ENCODE measurements at regions not wholly inside any gene's neighbourhood (a gene's known extent, or its start where the extent isn't known, plus 50 kb on each side); places are given as distances from the start of the nearest gene placed in this dataset.

DNA sequence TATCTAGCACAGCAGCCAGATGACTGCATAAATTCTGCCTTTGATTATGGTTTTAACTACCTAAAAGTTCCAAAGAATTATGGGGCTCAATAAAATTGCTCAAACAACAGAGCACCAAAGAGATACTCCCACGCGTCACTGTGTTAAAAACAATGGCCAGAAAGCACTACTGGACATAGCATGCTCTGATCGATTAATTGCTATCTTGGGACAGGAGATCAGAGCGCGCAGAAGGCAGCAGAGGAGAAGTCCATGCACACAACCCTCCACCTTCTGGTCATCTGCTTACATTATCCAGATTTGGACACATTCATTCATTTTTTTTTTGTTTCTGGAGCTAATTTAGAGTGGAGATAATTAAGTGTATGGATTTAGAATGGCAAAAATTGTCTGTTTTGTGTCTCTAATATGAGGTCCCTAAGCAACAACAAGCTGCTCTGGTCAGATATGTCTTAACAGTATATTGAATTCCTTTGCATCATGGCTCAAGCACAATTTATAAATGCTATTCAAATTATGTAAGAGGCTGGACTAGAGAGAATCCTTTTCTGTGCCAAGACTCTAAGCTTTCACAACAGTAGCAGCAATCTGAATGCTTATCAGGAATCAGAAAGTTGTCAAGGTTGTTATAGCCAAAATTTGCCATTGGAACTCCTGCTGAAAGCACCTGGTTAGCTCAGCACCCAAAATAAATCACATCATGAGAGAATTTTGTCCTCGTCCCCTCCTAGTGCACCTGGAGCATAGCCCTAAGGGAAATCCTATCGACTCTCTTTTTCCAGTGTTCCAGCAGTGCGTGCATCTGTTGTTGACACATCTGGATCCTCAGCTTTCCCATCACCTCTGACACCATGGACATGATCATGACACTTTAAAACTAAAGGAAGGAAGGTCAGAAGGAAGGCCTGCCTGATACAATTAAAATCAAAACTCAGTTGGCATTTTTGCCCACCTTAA is 98.6 kb upstream of the HMHB1 start:
- TF ChIP-seq, protein P1, sequence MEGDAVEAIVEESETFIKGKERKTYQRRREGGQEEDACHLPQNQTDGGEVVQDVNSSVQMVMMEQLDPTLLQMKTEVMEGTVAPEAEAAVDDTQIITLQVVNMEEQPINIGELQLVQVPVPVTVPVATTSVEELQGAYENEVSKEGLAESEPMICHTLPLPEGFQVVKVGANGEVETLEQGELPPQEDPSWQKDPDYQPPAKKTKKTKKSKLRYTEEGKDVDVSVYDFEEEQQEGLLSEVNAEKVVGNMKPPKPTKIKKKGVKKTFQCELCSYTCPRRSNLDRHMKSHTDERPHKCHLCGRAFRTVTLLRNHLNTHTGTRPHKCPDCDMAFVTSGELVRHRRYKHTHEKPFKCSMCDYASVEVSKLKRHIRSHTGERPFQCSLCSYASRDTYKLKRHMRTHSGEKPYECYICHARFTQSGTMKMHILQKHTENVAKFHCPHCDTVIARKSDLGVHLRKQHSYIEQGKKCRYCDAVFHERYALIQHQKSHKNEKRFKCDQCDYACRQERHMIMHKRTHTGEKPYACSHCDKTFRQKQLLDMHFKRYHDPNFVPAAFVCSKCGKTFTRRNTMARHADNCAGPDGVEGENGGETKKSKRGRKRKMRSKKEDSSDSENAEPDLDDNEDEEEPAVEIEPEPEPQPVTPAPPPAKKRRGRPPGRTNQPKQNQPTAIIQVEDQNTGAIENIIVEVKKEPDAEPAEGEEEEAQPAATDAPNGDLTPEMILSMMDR (IDR thresholded peaks at IDR 0.05; ENCODE audit: low read depth, low read length): no peak
- TF ChIP-seq EZH2phosphoT487 (IDR thresholded peaks at IDR 0.05; ENCODE audit: low read depth): no peak
